OCI-LY3 (cell line): ENCODE measurements at regions not wholly inside any gene's neighbourhood (a gene's known extent, or its start where the extent isn't known, plus 50 kb on each side); places are given as distances from the start of the nearest gene placed in this dataset.

Experiments
- CTCF ChIP-seq: fragments of 200-600, 300-600 bp; sonication (generic); IDR thresholded peaks from 2 replicates; pipeline ENCODE4 v1.5.1; 2014; ENCODE audit warnings: antibody characterized with exemption, low read length, low read depth
- EZH2phosphoT487 ChIP-seq: fragments of 200-600 bp; shearing (Covaris generic); IDR thresholded peaks from 2 replicates; pipeline ENCODE4 v1.6.1; 2018; ENCODE audit warnings: antibody characterized with exemption, mixed run types, low read depth

- no peak for TF ChIP-seq CTCF
- TF ChIP-seq EZH2phosphoT487 = no peak
Observed at GRCh38 chr4:149975172-149975571, 103.1 kb upstream of the DCLK2 start.
